ENCODE measurements at regions not wholly inside any gene's neighbourhood (a gene's known extent, or its start where the extent isn't known, plus 50 kb on each side); places are given as distances from the start of the nearest gene placed in this dataset.

DNA sequence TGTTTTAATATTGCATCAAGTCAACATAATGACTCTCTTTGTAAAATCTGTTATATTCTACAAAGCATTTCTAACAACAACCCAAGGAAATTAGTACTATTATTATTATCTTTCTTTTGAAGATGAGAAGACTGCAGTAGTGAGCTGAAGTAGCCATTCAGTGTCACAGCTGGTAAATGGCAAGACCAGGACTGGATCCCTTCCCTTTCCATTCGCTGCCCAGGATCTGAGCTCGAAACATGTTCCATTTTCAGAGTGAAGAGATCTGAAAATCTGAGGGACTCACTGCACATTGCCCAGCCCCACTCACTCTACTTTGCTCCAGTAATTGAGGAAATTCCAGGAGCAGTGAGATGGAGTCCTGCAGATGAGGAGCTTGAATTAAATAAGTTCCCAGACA, 240.0 kb upstream of the BLID start (continued):
- TF ChIP-seq, protein P1, sequence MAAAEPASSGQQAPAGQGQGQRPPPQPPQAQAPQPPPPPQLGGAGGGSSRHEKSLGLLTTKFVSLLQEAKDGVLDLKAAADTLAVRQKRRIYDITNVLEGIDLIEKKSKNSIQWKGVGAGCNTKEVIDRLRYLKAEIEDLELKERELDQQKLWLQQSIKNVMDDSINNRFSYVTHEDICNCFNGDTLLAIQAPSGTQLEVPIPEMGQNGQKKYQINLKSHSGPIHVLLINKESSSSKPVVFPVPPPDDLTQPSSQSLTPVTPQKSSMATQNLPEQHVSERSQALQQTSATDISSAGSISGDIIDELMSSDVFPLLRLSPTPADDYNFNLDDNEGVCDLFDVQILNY (CRISPR knock-in tag; IDR thresholded peaks at IDR 0.05): no peak
- TF ChIP-seq NR2C2 (CRISPR knock-in tag; IDR thresholded peaks at IDR 0.05): no peak

DNA sequence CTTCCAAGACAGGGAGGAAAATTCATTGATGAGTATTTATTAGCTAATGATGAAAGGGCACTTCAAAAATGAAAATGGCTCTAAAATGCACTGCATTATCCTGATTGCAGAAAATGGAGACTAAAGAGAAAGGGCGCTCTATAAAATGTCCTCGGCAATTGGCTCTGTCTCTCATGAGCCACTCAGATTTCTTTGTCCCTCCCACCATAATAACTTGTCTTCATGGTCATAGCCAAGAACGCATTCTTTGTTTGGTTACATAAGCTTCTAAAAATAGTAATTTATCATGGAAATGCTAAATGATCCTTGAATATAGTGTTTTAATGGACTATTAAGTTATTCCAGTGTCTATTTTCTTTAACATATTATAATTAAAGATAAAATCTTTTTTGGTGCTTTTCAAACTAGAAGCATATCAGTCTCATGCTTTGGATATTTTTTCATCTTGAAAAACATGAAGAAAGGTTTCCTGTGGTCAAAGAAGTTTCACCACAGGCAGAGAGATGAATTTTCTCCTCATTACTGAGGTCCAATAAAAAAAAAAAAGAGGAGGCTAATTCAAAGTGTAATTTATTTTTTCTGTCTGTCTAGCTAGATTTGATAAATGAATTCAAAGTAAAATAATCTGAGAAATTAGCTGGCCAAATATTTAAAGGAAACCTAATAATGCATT, 238.1 kb upstream of the BLID start:
- no peak overlapping the region for H3K4me3 Mint-ChIP-seq
- ChIA-PET POLR2A (no interaction called here), CTCF (no interaction called here)
- TF ChIP-seq, protein P2, sequence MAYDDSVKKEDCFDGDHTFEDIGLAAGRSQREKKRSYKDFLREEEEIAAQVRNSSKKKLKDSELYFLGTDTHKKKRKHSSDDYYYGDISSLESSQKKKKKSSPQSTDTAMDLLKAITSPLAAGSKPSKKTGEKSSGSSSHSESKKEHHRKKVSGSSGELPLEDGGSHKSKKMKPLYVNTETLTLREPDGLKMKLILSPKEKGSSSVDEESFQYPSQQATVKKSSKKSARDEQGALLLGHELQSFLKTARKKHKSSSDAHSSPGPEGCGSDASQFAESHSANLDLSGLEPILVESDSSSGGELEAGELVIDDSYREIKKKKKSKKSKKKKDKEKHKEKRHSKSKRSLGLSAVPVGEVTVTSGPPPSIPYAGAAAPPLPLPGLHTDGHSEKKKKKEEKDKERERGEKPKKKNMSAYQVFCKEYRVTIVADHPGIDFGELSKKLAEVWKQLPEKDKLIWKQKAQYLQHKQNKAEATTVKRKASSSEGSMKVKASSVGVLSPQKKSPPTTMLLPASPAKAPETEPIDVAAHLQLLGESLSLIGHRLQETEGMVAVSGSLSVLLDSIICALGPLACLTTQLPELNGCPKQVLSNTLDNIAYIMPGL (CRISPR knock-in tag; IDR thresholded peaks at IDR 0.05): no peak
- no peak for TF ChIP-seq ESRRA (CRISPR knock-in tag; IDR thresholded peaks at IDR 0.05; ENCODE audit: borderline replicate concordance)
- TF ChIP-seq, protein P3, sequence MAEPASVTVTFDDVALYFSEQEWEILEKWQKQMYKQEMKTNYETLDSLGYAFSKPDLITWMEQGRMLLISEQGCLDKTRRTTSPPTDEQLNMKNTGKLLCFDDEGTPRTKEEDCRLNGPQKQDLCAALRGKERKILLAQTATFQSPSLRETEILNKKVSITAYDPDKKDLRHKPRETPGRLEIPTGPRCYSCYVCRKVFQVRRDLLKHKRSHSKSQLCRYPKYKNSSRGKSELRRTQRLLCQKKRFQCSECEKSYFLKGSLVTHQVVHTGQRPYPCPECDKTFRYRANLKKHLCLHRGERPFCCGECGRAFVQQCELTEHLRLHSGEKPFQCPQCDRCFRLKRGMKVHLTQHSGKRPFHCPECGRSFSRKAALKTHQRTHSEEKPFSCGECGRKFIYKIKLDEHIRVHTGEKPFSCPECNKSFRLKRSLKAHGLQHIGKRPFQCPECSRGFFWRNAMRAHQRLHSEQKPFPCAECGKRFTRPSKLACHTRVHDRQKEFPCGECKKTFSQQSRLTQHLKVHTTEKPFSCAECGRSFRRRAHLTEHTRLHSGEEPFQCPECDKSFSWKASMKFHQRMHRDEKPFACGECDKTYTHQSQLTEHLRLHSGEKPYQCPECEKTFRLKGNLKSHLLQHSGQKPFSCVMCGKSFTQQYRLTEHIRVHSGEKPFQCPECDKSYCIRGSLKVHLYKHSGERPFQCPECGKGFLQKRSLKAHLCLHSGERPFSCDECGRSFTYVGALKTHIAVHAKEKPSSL (CRISPR knock-in tag; conservative IDR thresholded peaks at IDR 0.05): no peak
- TF ChIP-seq ZNF317 (CRISPR knock-in tag; IDR thresholded peaks at IDR 0.05; ENCODE audit: borderline replicate concordance, low read depth): no peak
- TF ChIP-seq SMAD3 (CRISPR knock-in tag; IDR thresholded peaks at IDR 0.05; ENCODE audit: borderline replicate concordance): no peak
- no peak for TF ChIP-seq NFE2L1 (CRISPR knock-in tag; IDR thresholded peaks at IDR 0.05)
- TF ChIP-seq, protein P4, sequence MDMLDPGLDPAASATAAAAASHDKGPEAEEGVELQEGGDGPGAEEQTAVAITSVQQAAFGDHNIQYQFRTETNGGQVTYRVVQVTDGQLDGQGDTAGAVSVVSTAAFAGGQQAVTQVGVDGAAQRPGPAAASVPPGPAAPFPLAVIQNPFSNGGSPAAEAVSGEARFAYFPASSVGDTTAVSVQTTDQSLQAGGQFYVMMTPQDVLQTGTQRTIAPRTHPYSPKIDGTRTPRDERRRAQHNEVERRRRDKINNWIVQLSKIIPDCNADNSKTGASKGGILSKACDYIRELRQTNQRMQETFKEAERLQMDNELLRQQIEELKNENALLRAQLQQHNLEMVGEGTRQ (CRISPR knock-in tag; IDR thresholded peaks at IDR 0.05): no peak
- TF ChIP-seq, protein P5, sequence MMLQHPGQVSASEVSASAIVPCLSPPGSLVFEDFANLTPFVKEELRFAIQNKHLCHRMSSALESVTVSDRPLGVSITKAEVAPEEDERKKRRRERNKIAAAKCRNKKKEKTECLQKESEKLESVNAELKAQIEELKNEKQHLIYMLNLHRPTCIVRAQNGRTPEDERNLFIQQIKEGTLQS (CRISPR knock-in tag; conservative IDR thresholded peaks at IDR 0.05): no peak
- TF ChIP-seq ZNF396 (CRISPR knock-in tag; IDR thresholded peaks at IDR 0.05; ENCODE audit: borderline replicate concordance): no peak
- no peak for TF ChIP-seq ATF1 (CRISPR knock-in tag; IDR thresholded peaks at IDR 0.05)
- H3K36me3 Mint-ChIP-seq: peaks cover 4% of the 10 kb centered on the region; the same call in 1 of the 2 replicates
- peaks cover 22% of the 10 kb centered on the region for H3K9me3 Mint-ChIP-seq
- ATAC-seq (no peak), DNase-seq (ENCODE audit: low spot score) (no peak)
- no peaks in the 10 kb centered on the region for H3K27me3 Mint-ChIP-seq (ENCODE audit: low read depth)
- no peaks in the 10 kb centered on the region for H3K4me1 Mint-ChIP-seq
- no peak overlapping the region for H3K27ac Mint-ChIP-seq

DNA sequence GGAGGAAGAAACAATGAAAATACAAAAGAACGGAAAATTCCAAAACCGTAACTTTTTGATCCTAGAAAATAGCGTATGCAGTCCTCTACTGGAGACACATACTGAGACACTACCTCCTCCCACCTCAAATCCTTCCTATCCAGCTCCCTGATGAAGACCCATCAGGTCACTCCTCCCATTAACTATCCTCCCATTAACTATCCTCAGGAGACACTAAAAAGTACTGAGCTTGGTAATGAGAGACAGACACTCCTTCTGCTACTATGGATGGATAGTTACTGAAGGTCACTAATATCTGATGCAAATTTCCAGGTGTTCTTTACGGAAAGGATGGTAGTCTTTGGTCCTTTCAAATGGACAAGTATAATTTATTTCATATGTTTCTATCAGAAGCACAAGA, 237.5 kb upstream of the BLID start:
- H3K4me1 Mint-ChIP-seq: no peaks in the 10 kb centered on the region
- H3K4me3 Mint-ChIP-seq: no peak overlapping the region
- no peak overlapping the region for H3K27ac Mint-ChIP-seq
- CTCF ChIA-PET: no interaction called here
- POLR2A ChIA-PET: no interaction called here
- peaks cover 4% of the 10 kb centered on the region; the same call in 1 of the 2 replicates for H3K36me3 Mint-ChIP-seq
- peaks cover 22% of the 10 kb centered on the region for H3K9me3 Mint-ChIP-seq
- no peaks in the 10 kb centered on the region for H3K27me3 Mint-ChIP-seq (ENCODE audit: low read depth)
- DNase-seq (ENCODE audit: low spot score): no peak
- ATAC-seq: no peak
- TF ChIP-seq GTF2I (CRISPR knock-in tag; conservative IDR thresholded peaks at IDR 0.05) (no peak), FOXP1 (CRISPR knock-in tag; IDR thresholded peaks at IDR 0.05; ENCODE audit: borderline replicate concordance) (no peak), OVOL2 (CRISPR knock-in tag; IDR thresholded peaks at IDR 0.05; ENCODE audit: borderline replicate concordance) (no peak), SP1 (CRISPR knock-in tag; conservative IDR thresholded peaks at IDR 0.05) (no peak)
- TF ChIP-seq, protein P6, sequence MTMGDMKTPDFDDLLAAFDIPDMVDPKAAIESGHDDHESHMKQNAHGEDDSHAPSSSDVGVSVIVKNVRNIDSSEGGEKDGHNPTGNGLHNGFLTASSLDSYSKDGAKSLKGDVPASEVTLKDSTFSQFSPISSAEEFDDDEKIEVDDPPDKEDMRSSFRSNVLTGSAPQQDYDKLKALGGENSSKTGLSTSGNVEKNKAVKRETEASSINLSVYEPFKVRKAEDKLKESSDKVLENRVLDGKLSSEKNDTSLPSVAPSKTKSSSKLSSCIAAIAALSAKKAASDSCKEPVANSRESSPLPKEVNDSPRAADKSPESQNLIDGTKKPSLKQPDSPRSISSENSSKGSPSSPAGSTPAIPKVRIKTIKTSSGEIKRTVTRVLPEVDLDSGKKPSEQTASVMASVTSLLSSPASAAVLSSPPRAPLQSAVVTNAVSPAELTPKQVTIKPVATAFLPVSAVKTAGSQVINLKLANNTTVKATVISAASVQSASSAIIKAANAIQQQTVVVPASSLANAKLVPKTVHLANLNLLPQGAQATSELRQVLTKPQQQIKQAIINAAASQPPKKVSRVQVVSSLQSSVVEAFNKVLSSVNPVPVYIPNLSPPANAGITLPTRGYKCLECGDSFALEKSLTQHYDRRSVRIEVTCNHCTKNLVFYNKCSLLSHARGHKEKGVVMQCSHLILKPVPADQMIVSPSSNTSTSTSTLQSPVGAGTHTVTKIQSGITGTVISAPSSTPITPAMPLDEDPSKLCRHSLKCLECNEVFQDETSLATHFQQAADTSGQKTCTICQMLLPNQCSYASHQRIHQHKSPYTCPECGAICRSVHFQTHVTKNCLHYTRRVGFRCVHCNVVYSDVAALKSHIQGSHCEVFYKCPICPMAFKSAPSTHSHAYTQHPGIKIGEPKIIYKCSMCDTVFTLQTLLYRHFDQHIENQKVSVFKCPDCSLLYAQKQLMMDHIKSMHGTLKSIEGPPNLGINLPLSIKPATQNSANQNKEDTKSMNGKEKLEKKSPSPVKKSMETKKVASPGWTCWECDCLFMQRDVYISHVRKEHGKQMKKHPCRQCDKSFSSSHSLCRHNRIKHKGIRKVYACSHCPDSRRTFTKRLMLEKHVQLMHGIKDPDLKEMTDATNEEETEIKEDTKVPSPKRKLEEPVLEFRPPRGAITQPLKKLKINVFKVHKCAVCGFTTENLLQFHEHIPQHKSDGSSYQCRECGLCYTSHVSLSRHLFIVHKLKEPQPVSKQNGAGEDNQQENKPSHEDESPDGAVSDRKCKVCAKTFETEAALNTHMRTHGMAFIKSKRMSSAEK (CRISPR knock-in tag; IDR thresholded peaks at IDR 0.05; ENCODE audit: borderline replicate concordance): no peak
- TF ChIP-seq, protein P4 (CRISPR knock-in tag; IDR thresholded peaks at IDR 0.05): no peak

All from WTC11 (cell line).